Heart left ventricle (tissue), 16 donors: ENCODE measurements at regions not wholly inside any gene's neighbourhood (a gene's known extent, or its start where the extent isn't known, plus 50 kb on each side); places are given as distances from the start of the nearest gene placed in this dataset.
A peak's percentile ranks its signal among the peaks of the same experiment; 100 is the strongest.

Experiments
- ATAC-seq, 4 donors: fragments of 200-7000 bp; cut with Tn5 transposase; one replicate each; pipeline ENCODE4 v1.9.1; 2020 to 2022; ENCODE audit warnings: moderate library complexity in 4 of 4, mild to moderate bottlenecking in 3 of 4, moderate number of reproducible peaks in 1 of 4
- DNase-seq, 5 donors: peaks; one replicate each; pipeline ENCODE4 v3.0.0-alpha.2; 2020
- H3K27ac ChIP-seq, 12 donors: fragments of 200-600 bp; sonication (generic) in 4 of 12; one replicate each; pipeline versions ENCODE4 v1.5.0 to v1.8.0; 2016 to 2022; ENCODE audit warnings: mild to moderate bottlenecking in 2 of 12
- H3K27me3 ChIP-seq, 9 donors: fragments of 200-600 bp; sonication (generic) in 2 of 9; one replicate each; pipeline versions ENCODE4 v1.5.1 to v1.8.0; 2016 to 2022; ENCODE audit warnings: mild to moderate bottlenecking in 3 of 9
- H3K36me3 ChIP-seq, 9 donors: fragments of 200-600 bp; sonication (generic) in 2 of 9; one replicate each; pipeline versions ENCODE4 v1.5.0 to v1.8.0; 2018 to 2022; ENCODE audit warnings: mild to moderate bottlenecking in 2 of 9
- H3K4me1 ChIP-seq, 12 donors: fragments of 200-600 bp; sonication (generic) in 4 of 12; one replicate each; pipeline versions ENCODE4 v1.5.0 to v1.8.0; 2016 to 2022; ENCODE audit warnings: mild to moderate bottlenecking in 3 of 12
- H3K4me3 ChIP-seq, 12 donors: fragments of 200-600 bp; sonication (generic) in 4 of 12; one replicate each; pipeline versions ENCODE4 v1.5.0 to v1.8.0; 2017 to 2022; ENCODE audit warnings: mild to moderate bottlenecking in 9 of 12, moderate library complexity in 4 of 12
- H3K9me3 ChIP-seq, 12 donors: fragments of 200-600 bp; sonication (generic) in 4 of 12; one replicate each; pipeline versions ENCODE4 v1.5.0 to v1.8.0; 2016 to 2022; ENCODE audit warnings: mild to moderate bottlenecking in 1 of 12
- CTCF ChIP-seq, 12 donors: fragments of 200-600 bp; sonication (generic) in 4 of 12; IDR thresholded peaks; one replicate each; pipeline versions ENCODE4 v1.5.0 to v1.8.0; 2018 to 2022; ENCODE audit warnings: antibody characterized with exemption in 12 of 12, mild to moderate bottlenecking in 5 of 12
- POLR2A ChIP-seq, 2 donors: fragments of 450-650 bp; IDR thresholded peaks; one replicate each; pipeline ENCODE4 v1.6.1; 2017; ENCODE audit warnings: antibody characterized with exemption in 2 of 2, mild to moderate bottlenecking in 2 of 2, moderate library complexity in 2 of 2
- WGBS, 4 donors: extraction: QIAGEN DNeasy Blood & Tissue Kit in 2 of 4; methylation state at CpG; one replicate each; pipeline versions ENCODE4 v1.1.5 to v1.1.7; 2013 to 2018; 5-methylcytosine and 5-hydroxymethylcytosine counted together
- intact Hi-C, 10 donors: fragments of 100-400 bp; cut with DNase I; formaldehyde crosslinking; loops; one replicate each; pipeline versions ENCODE4 v1.11.1 to v1.14.2; 2022
- donor health status: ischemic (EF 13 %, LVEDD 7.1; RV severe dilation, severe dysfunction).
- donor health status: healthy with polysubstance abuse.
- donor health status: DM: no; HTN: yes; CAD: no.
- donor health status: DM: no; HTN: no; CAD: no.
- donor health status: ischemic (EF 25% LVEDD 6.9; RV normal size, moderate dysfunction).
- donor health status: ischemic (EF 25% LVEDD 5.7; RV mildly dilated, moderate dysfunction).
- donor health status: healthy.
- donor health status: DM: yes; HTN: yes; CAD: no.
- donor health status: ischemic (EF 35%, LVEDD 5.7; RV mildly dilated, moderate dysfunction).
- donor health status: nonischemic (EF 11% LVEDD 7.7; RV severe dilation, severe dysfunction).
- donor health status: DM: yes; HTN: yes; CAD: no.
- donor health status: PGD.
- donor health status: ischemic (EF 29% LVEDD 5.4; RV normal size, mild dysfunction).
- donor health status: nonischemic (EF 23%, LVEDD 6.1; RV moderate dilation, normal function).

- intact Hi-C loops, result no loop called here
- WGBS, 4 donors, result 88 to 97% (median 90%) methylated on average over 9 of the region's 9 CpGs
- DNase-seq (no peak), ATAC-seq (no peak)
- Histone ChIP-seq H3K4me3 (no peak overlapping the region), H3K27ac (no peak overlapping the region), H3K9me3 (no peaks in the 10 kb centered on the region), H3K36me3 (no peaks in the 10 kb centered on the region), H3K4me1 (peaks cover 0 to 11% (median 5%) of the 10 kb centered on the region in 12 donors), H3K27me3 (no peaks in the 10 kb centered on the region)
- TF ChIP-seq POLR2A (IDR thresholded peaks at IDR 0.05), result no peak
- no peak for TF ChIP-seq CTCF (IDR thresholded peaks at IDR 0.05)
Measured at GRCh38 chr6:167643223-167643622, 183.5 kb upstream of the AFDN start.

GRCh38 chr6:167643716-167644115 lies 183.0 kb upstream of the AFDN start:
- H3K36me3 ChIP-seq, result no peaks in the 10 kb centered on the region
- no peaks in the 10 kb centered on the region for H3K27me3 ChIP-seq
- no peak for TF ChIP-seq CTCF (IDR thresholded peaks at IDR 0.05)
- TF ChIP-seq POLR2A (IDR thresholded peaks at IDR 0.05), result no peak
- H3K9me3 ChIP-seq, result no peaks in the 10 kb centered on the region
- no peak for DNase-seq
- no peak for ATAC-seq
- 96 to 100% (median 96%) methylated on average over 8 to 11 of the region's 11 CpGs for WGBS, 4 donors
- H3K4me3 ChIP-seq, result no peak overlapping the region
- peaks cover 0 to 12% (median 5%) of the 10 kb centered on the region in 12 donors for H3K4me1 ChIP-seq
- no peak overlapping the region for H3K27ac ChIP-seq
- intact Hi-C loops, result no loop called here

DNA sequence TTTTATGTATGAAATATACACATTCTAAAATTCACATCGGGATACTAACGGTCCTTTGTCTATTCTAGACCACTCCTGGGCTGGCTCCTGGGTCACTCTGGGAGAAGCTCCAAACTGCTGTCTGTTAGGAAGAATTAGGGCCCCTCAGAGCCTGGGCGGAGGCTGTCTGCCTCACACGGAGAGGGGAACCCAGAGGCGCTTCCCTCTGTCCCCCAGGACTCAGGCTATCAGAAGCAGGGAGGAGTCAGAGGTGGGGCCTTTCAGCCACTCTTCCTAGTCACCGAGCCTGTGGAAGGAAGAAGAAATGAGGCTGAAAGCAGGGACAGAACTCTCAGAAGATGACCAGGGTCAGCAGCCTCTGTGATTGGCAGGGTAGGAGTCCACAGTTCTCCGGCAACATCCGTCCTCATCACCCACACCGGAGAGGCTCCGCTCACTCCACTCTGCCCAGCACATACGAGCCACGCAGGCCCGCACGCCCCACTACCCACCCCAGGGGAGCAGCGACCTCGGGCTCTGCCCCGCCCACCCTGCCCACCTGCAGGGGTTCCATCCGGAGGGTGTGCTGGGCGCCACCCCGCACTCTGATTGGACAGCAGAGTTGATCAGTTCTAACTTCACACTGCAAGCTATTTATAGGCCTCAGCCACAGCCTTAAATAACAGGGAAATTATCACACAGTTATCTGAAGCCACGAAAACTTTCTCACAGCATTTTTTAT lies 182.1 kb upstream of the AFDN start:
- no peak for TF ChIP-seq CTCF (IDR thresholded peaks at IDR 0.05)
- no peak for TF ChIP-seq POLR2A (IDR thresholded peaks at IDR 0.05)
- intact Hi-C loops, result no loop called here
- ATAC-seq (peak; percentile 62 to 87 (median 78)), DNase-seq (no peak)
- Histone ChIP-seq H3K4me3 (peak overlapping the region in 8 of 12 donors; percentile 17 to 42 (median 32)), H3K36me3 (no peaks in the 10 kb centered on the region), H3K4me1 (peaks cover 0 to 12% (median 5%) of the 10 kb centered on the region in 12 donors), H3K27me3 (no peaks in the 10 kb centered on the region), H3K9me3 (no peaks in the 10 kb centered on the region), H3K27ac (no peak overlapping the region)
- 50 to 62% (median 60%) methylated on average over 19 to 21 of the region's 21 CpGs for WGBS, 4 donors

- intact Hi-C loops, result no loop called here
- H3K4me3 ChIP-seq, result no peak overlapping the region
- H3K4me1 ChIP-seq, result peaks cover 0 to 12% (median 5%) of the 10 kb centered on the region in 12 donors
- TF ChIP-seq POLR2A (IDR thresholded peaks at IDR 0.05) (no peak), CTCF (IDR thresholded peaks at IDR 0.05) (no peak)
- H3K27ac ChIP-seq, result no peak overlapping the region
- no peaks in the 10 kb centered on the region for H3K27me3 ChIP-seq
- 72 to 82% (median 79%) methylated on average over 8 of the region's 8 CpGs for WGBS, 4 donors
- DNase-seq (no peak), ATAC-seq (peak in 1 of 4 donors; percentile 52)
- no peaks in the 10 kb centered on the region for H3K36me3 ChIP-seq
- H3K9me3 ChIP-seq, result no peaks in the 10 kb centered on the region
Measured at GRCh38 chr6:167645368-167645767, 181.3 kb upstream of the AFDN start.
